ENCODE measurements at regions not wholly inside any gene's neighbourhood (a gene's known extent, or its start where the extent isn't known, plus 50 kb on each side); places are given as distances from the start of the nearest gene placed in this dataset.

DNA sequence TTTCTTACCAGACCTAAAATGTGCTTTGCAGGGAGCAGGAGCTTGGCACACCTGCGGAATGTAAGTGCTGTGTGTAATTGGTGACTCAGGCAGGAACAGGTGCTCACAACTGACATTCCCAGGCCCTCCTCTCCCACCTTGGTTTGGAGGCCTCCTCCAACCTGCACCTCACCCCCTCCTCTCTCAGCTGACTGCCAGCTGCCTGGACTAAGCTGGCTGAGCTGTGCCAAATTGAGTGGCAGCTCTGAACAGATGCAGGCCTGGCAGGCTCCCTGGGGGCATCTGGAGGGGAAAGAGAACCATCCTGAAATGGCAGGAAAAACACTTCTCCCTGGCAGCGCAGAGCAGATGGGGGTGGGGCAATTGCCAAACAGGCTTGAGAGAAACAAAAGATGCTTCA is 91.7 kb upstream of the PGBD5 start:
- DNase-seq (ENCODE audit: low read depth, low spot score): no peak
- no peaks in the 10 kb centered on the region for H3K36me3 Mint-ChIP-seq (ENCODE audit: low read depth)
- no peaks in the 10 kb centered on the region for H3K9me3 Mint-ChIP-seq
- H3K27ac Mint-ChIP-seq (ENCODE audit: unreplicated experiment): no peak overlapping the region
- no peak overlapping the region for H3K4me3 Mint-ChIP-seq
- TF ChIP-seq, protein P1, sequence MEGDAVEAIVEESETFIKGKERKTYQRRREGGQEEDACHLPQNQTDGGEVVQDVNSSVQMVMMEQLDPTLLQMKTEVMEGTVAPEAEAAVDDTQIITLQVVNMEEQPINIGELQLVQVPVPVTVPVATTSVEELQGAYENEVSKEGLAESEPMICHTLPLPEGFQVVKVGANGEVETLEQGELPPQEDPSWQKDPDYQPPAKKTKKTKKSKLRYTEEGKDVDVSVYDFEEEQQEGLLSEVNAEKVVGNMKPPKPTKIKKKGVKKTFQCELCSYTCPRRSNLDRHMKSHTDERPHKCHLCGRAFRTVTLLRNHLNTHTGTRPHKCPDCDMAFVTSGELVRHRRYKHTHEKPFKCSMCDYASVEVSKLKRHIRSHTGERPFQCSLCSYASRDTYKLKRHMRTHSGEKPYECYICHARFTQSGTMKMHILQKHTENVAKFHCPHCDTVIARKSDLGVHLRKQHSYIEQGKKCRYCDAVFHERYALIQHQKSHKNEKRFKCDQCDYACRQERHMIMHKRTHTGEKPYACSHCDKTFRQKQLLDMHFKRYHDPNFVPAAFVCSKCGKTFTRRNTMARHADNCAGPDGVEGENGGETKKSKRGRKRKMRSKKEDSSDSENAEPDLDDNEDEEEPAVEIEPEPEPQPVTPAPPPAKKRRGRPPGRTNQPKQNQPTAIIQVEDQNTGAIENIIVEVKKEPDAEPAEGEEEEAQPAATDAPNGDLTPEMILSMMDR (conservative IDR thresholded peaks at IDR 0.05): no peak
- peaks cover under 1% of the 10 kb centered on the region for H3K27me3 Mint-ChIP-seq (ENCODE audit: low read depth)
- H3K4me1 Mint-ChIP-seq: peaks cover 15% of the 10 kb centered on the region

DNA sequence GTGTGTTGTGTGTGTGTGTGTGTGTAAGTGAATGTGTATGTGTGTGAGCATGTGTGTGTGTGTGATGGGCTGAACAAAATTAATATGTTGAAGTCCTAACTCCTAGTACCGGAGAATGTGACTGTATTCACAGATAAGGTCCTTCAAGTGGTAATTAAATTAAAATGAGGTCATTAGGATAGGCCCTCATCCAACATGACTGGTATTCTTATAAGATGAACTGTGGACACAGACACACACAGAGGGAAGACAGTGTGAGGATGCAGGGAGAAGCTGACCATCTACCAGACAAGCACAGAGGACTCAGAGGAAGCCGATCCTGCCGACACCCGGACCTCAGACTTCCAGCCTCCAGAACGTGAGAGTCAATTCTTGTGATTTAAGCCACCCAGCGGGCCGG is 91.2 kb upstream of the PGBD5 start:
- Mint-ChIP-seq H3K36me3 (ENCODE audit: low read depth) (no peaks in the 10 kb centered on the region), H3K27me3 (ENCODE audit: low read depth) (no peaks in the 10 kb centered on the region), H3K4me1 (peaks cover 17% of the 10 kb centered on the region), H3K9me3 (no peaks in the 10 kb centered on the region), H3K27ac (ENCODE audit: unreplicated experiment) (no peak overlapping the region), H3K4me3 (no peak overlapping the region)
- TF ChIP-seq, protein P1 (conservative IDR thresholded peaks at IDR 0.05): no peak
- DNase-seq (ENCODE audit: low read depth, low spot score): no peak

DNA sequence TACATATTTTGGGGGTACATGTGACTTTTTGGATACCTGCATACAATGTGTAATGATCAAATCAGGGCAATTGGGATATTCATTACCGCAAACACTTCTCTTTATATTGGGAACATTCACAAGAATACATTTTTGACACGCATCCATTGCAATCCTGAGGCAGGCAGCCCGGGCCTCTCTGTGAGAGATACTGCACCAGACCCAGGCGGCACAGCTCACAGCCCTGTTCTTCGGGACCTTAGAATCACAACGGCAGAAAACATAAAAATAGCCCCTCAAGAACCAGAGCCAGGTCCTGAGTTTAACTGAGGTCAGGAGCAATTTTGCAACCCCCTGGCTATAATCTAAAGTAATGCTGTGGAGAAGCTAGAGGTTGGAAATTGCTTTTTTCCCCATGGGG is 90.8 kb upstream of the PGBD5 start:
- H3K27me3 Mint-ChIP-seq (ENCODE audit: low read depth): no peaks in the 10 kb centered on the region
- TF ChIP-seq, protein P1 (conservative IDR thresholded peaks at IDR 0.05): no peak

DNA sequence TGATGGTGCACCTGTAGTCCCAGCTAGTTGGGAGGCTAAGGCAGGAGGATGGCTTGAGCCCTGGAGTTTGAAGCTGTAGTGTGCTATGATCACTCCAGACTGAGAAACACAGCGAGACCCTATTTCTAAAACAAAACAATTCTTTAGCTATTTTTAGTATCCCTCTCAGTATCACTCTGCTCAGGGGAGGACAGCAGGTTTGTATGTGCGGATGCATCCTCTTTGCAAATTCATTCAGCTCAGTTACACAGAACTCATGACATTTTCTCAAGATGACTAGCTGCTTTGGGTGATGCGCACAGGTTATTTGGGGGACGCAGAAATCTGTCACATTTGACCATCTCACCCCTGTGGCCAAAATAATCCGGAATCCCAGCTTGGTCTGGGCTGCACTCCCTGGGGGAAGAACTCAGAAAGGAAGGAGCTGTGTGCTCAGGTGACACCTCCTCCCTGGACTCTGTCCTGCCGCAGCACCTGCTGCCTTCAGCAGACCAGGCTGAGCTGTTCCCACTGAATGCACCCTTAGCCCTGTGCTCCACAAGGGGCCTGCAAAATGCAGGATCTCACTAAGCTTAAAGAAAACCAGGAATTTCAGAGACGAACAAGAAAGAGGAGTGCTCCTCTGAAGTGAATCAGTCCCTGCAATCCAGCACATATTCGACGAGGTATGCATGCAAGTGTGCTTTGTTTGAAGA is 89.5 kb upstream of the PGBD5 start:
- H3K36me3 Mint-ChIP-seq (ENCODE audit: low read depth): no peaks in the 10 kb centered on the region

More for the DNA sequence above, 90.8 kb upstream of the PGBD5 start:
- H3K9me3 Mint-ChIP-seq: no peaks in the 10 kb centered on the region
- no peaks in the 10 kb centered on the region for H3K36me3 Mint-ChIP-seq (ENCODE audit: low read depth)
- H3K27ac Mint-ChIP-seq (ENCODE audit: unreplicated experiment): no peak overlapping the region
- no peak overlapping the region for H3K4me3 Mint-ChIP-seq
- no peak for DNase-seq (ENCODE audit: low read depth, low spot score)
- H3K4me1 Mint-ChIP-seq: peaks cover 17% of the 10 kb centered on the region

DNA sequence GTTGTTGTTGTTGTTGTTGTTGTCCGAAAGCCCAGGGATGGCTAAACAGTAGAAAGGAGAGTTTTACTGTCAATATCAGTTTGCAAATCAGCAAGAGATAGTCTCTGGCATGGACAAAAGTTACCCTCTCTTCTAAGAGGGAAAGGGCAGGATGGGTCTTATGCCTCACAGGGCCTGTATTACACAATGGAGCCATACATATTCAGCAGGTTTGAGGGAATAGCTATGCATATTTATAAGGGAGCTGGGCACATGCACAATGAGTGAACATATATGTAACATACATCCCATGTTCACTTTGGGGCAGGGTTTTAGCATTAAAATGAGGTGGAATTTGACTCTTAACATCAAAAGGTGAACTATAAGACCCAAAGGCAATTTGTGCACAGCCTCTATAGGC is 84.4 kb upstream of the PGBD5 start:
- H3K27me3 Mint-ChIP-seq (ENCODE audit: low read depth): no peaks in the 10 kb centered on the region
- TF ChIP-seq, protein P1 (conservative IDR thresholded peaks at IDR 0.05): no peak
- no peak overlapping the region for H3K4me3 Mint-ChIP-seq
- DNase-seq (ENCODE audit: low read depth, low spot score): no peak
- H3K36me3 Mint-ChIP-seq (ENCODE audit: low read depth): no peaks in the 10 kb centered on the region
- peaks cover 19% of the 10 kb centered on the region for H3K4me1 Mint-ChIP-seq
- peak overlapping the region; percentile 40 for H3K27ac Mint-ChIP-seq (ENCODE audit: unreplicated experiment)
- H3K9me3 Mint-ChIP-seq: no peaks in the 10 kb centered on the region

More for the DNA sequence above, 89.5 kb upstream of the PGBD5 start:
- peaks cover 23% of the 10 kb centered on the region for H3K4me1 Mint-ChIP-seq
- H3K27me3 Mint-ChIP-seq (ENCODE audit: low read depth): no peaks in the 10 kb centered on the region
- TF ChIP-seq, protein P1 (conservative IDR thresholded peaks at IDR 0.05): no peak
- no peak for DNase-seq (ENCODE audit: low read depth, low spot score)
- no peak overlapping the region for H3K4me3 Mint-ChIP-seq
- no peaks in the 10 kb centered on the region for H3K9me3 Mint-ChIP-seq
- H3K27ac Mint-ChIP-seq (ENCODE audit: unreplicated experiment): no peak overlapping the region
